Natural killer cell (primary cell): ENCODE measurements at regions not wholly inside any gene's neighbourhood (a gene's known extent, or its start where the extent isn't known, plus 50 kb on each side); places are given as distances from the start of the nearest gene placed in this dataset.

Experiments used
- ATAC-seq, 3 donors: fragments of 150-1000 bp in 2 of 3; fragments of 200-7000 bp in 1 of 3; cut with Tn5 transposase; 1 replicate in 1 of 3; 2 replicates in 2 of 3; pipeline ENCODE4 v1.10.0; 2021; ENCODE audit warnings: mild to moderate bottlenecking in 2 of 3, moderate library complexity in 2 of 3
- DNase-seq, 2 donors: peaks; one replicate each; pipeline versions ENCODE4 v3.0.0 to v3.0.0-alpha.2; 2013 to 2021; ENCODE audit warnings: mixed read lengths in 1 of 2
- H3K27ac ChIP-seq: one replicate; pipeline ENCODE4 v1.5.1; 2013; ENCODE audit warnings: mild to moderate bottlenecking, low read length
- H3K27me3 ChIP-seq: one replicate; pipeline ENCODE4 v1.6.1; 2013; ENCODE audit warnings: low read length; ENCODE audit not compliant: control insufficient read depth, insufficient read depth
- H3K36me3 ChIP-seq: one replicate; pipeline ENCODE4 v1.6.1; 2013; ENCODE audit warnings: low read length; ENCODE audit not compliant: control insufficient read depth, insufficient read depth
- H3K4me1 ChIP-seq: one replicate; pipeline ENCODE4 v1.6.1; 2013; ENCODE audit warnings: low read length; ENCODE audit not compliant: control insufficient read depth, insufficient read depth
- H3K4me3 ChIP-seq: one replicate; pipeline ENCODE4 v1.5.1; 2013; ENCODE audit warnings: low read length
- H3K9me3 ChIP-seq: one replicate; pipeline ENCODE4 v1.6.1; 2013; ENCODE audit warnings: low read length; ENCODE audit not compliant: control insufficient read depth, insufficient read depth
- H3K27ac Mint-ChIP-seq, 2 donors: one replicate each; pipeline ENCODE4 v1.8.0; 2022; ENCODE audit warnings: mild to moderate bottlenecking in 2 of 2, mixed read lengths in 2 of 2, moderate library complexity in 1 of 2
- H3K27me3 Mint-ChIP-seq, 2 donors: one replicate each; pipeline ENCODE4 v1.8.0; 2022; ENCODE audit warnings: low read depth in 2 of 2, mixed read lengths in 2 of 2
- H3K36me3 Mint-ChIP-seq: one replicate; pipeline ENCODE4 v1.8.0; 2022; ENCODE audit warnings: mixed read lengths
- H3K4me1 Mint-ChIP-seq, 2 donors: one replicate each; pipeline ENCODE4 v1.8.0; 2022; ENCODE audit warnings: mixed read lengths in 2 of 2
- H3K4me3 Mint-ChIP-seq: one replicate; pipeline ENCODE4 v1.8.0; 2022; ENCODE audit warnings: mild to moderate bottlenecking, moderate library complexity, mixed read lengths
- H3K9me3 Mint-ChIP-seq, 2 donors: one replicate each; pipeline ENCODE4 v1.8.0; 2022; ENCODE audit warnings: mixed read lengths in 2 of 2
- WGBS: methylation state at CpG from one replicate; pipeline ENCODE4 v1.1.7; 2013; ENCODE audit warnings: missing lambda C conversion rate; ENCODE audit not compliant: insufficient coverage; 5-methylcytosine and 5-hydroxymethylcytosine counted together
- intact Hi-C: fragments of 100-400 bp; cut with micrococcal nuclease; formaldehyde crosslinking; loops from one replicate; pipeline ENCODE4 v1.14.2; 2022
- TF ChIP-seq, protein P1 (sequence below): fragments of 200-600 bp; IDR thresholded peaks from one replicate; pipeline ENCODE4 v1.8.0; 2022; ENCODE audit warnings: antibody characterized with exemption

- no peaks in the 10 kb centered on the region for H3K36me3 Mint-ChIP-seq
- intact Hi-C loops, result no loop called here
- WGBS, result no CpG with 5 or more reads among the region's 2 CpGs
- no peaks in the 10 kb centered on the region for H3K4me1 ChIP-seq
- DNase-seq (no peak), ATAC-seq (no peak)
- H3K4me3 ChIP-seq, result no peak overlapping the region
- peaks cover 9 to 20% of the 10 kb centered on the region in 2 donors for H3K9me3 Mint-ChIP-seq
- TF ChIP-seq, protein P1, sequence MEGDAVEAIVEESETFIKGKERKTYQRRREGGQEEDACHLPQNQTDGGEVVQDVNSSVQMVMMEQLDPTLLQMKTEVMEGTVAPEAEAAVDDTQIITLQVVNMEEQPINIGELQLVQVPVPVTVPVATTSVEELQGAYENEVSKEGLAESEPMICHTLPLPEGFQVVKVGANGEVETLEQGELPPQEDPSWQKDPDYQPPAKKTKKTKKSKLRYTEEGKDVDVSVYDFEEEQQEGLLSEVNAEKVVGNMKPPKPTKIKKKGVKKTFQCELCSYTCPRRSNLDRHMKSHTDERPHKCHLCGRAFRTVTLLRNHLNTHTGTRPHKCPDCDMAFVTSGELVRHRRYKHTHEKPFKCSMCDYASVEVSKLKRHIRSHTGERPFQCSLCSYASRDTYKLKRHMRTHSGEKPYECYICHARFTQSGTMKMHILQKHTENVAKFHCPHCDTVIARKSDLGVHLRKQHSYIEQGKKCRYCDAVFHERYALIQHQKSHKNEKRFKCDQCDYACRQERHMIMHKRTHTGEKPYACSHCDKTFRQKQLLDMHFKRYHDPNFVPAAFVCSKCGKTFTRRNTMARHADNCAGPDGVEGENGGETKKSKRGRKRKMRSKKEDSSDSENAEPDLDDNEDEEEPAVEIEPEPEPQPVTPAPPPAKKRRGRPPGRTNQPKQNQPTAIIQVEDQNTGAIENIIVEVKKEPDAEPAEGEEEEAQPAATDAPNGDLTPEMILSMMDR, result no peak
- H3K27me3 Mint-ChIP-seq, result no peaks in the 10 kb centered on the region
- H3K4me3 Mint-ChIP-seq, result no peak overlapping the region
- H3K27ac Mint-ChIP-seq, result no peak overlapping the region
- H3K27ac ChIP-seq, result no peak overlapping the region
- no peaks in the 10 kb centered on the region for H3K27me3 ChIP-seq
- H3K4me1 Mint-ChIP-seq, result no peaks in the 10 kb centered on the region
- no peaks in the 10 kb centered on the region for H3K36me3 ChIP-seq
- no peaks in the 10 kb centered on the region for H3K9me3 ChIP-seq
These were observed 420.5 kb downstream of the TLL1 start for GRCh38 chr4:166293556-166293955.

- Histone ChIP-seq H3K9me3 (peaks cover 3% of the 10 kb centered on the region), H3K4me1 (no peaks in the 10 kb centered on the region), H3K27ac (no peak overlapping the region), H3K4me3 (no peak overlapping the region), H3K27me3 (no peaks in the 10 kb centered on the region), H3K36me3 (no peaks in the 10 kb centered on the region)
- peaks cover 10 to 17% of the 10 kb centered on the region in 2 donors for H3K9me3 Mint-ChIP-seq
- WGBS, result 88% methylated on average over 6 of the region's 6 CpGs
- DNase-seq (no peak), ATAC-seq (no peak)
- no peaks in the 10 kb centered on the region for H3K27me3 Mint-ChIP-seq
- H3K27ac Mint-ChIP-seq, result no peak overlapping the region
- H3K36me3 Mint-ChIP-seq, result peaks cover 9% of the 10 kb centered on the region
- H3K4me3 Mint-ChIP-seq, result no peak overlapping the region
- no peaks in the 10 kb centered on the region for H3K4me1 Mint-ChIP-seq
- TF ChIP-seq, protein P1, result no peak
- intact Hi-C loops, result no loop called here
These were observed 428.2 kb downstream of the TLL1 start for GRCh38 chr4:166301266-166301665.

- H3K27me3 Mint-ChIP-seq, result no peaks in the 10 kb centered on the region
- intact Hi-C loops, result no loop called here
- no peaks in the 10 kb centered on the region for H3K27me3 ChIP-seq
- H3K36me3 Mint-ChIP-seq, result no peaks in the 10 kb centered on the region
- no peaks in the 10 kb centered on the region for H3K9me3 ChIP-seq
- H3K27ac Mint-ChIP-seq, result no peak overlapping the region
- 92% methylated on average over 4 of the region's 4 CpGs for WGBS
- no peak for ATAC-seq
- no peak overlapping the region for H3K4me3 Mint-ChIP-seq
- peaks cover 10 to 19% of the 10 kb centered on the region in 2 donors for H3K9me3 Mint-ChIP-seq
- H3K4me1 Mint-ChIP-seq, result no peaks in the 10 kb centered on the region
- no peak overlapping the region for H3K4me3 ChIP-seq
- H3K4me1 ChIP-seq, result no peaks in the 10 kb centered on the region
- no peak for DNase-seq
- TF ChIP-seq, protein P1, result no peak
- H3K36me3 ChIP-seq, result no peaks in the 10 kb centered on the region
- H3K27ac ChIP-seq, result no peak overlapping the region
These were observed 435.6 kb downstream of the TLL1 start for GRCh38 chr4:166308647-166309046.

- TF ChIP-seq, protein P1, result no peak
- peaks cover 10 to 19% of the 10 kb centered on the region in 2 donors for H3K9me3 Mint-ChIP-seq
- DNase-seq (no peak), ATAC-seq (no peak)
- intact Hi-C loops, result no loop called here
- 85% methylated on average over 2 of the region's 3 CpGs for WGBS
- H3K4me1 Mint-ChIP-seq, result no peaks in the 10 kb centered on the region
- H3K4me3 Mint-ChIP-seq, result no peak overlapping the region
- H3K27me3 ChIP-seq, result no peaks in the 10 kb centered on the region
- no peak overlapping the region for H3K4me3 ChIP-seq
- no peaks in the 10 kb centered on the region for H3K36me3 Mint-ChIP-seq
- no peak overlapping the region for H3K27ac ChIP-seq
- no peaks in the 10 kb centered on the region for H3K36me3 ChIP-seq
- H3K4me1 ChIP-seq, result no peaks in the 10 kb centered on the region
- H3K27ac Mint-ChIP-seq, result no peak overlapping the region
- no peaks in the 10 kb centered on the region for H3K27me3 Mint-ChIP-seq
- no peaks in the 10 kb centered on the region for H3K9me3 ChIP-seq
These were observed 436.2 kb downstream of the TLL1 start for GRCh38 chr4:166309286-166309685.
